OCI-LY7 (cell line): ENCODE measurements at regions not wholly inside any gene's neighbourhood (a gene's known extent, or its start where the extent isn't known, plus 50 kb on each side); places are given as distances from the start of the nearest gene placed in this dataset.

Experiments used
- EZH2phosphoT487 ChIP-seq: fragments of 200-600 bp; sonication (generic); IDR thresholded peaks from 2 replicates; pipeline ENCODE4 v1.6.1; 2018; ENCODE audit warnings: low read depth, borderline replicate concordance, mild to moderate bottlenecking, mixed run types, antibody characterized with exemption, low read length, moderate library complexity, mixed read lengths
- TF ChIP-seq, protein P1 (sequence below): fragments of 200-600 bp; sonication (generic); conservative IDR thresholded peaks from 2 replicates; pipeline ENCODE4 v1.5.1; 2014; ENCODE audit warnings: mild to moderate bottlenecking, antibody characterized with exemption, low read length, moderate library complexity, mixed read lengths

DNA sequence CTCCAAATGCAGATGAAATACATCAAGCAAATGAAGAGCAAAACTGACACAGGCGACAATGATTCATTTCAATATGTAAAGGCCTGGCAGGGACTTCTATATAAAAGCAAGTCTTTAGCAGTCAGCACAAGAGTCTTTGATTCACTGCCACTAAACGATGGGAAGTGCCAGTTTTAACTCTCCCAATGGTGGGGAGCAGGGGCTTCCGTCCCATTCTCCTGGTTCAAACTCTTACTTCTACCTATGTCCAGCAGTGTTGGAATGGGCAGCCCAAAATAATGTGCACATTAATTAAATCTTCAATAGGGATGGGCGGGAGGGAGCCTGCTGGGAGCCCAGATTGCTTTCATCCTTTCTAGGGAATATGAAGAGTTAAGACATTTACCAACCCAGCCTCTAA is 97.5 kb upstream of the MDM1 start:
- TF ChIP-seq, protein P1, sequence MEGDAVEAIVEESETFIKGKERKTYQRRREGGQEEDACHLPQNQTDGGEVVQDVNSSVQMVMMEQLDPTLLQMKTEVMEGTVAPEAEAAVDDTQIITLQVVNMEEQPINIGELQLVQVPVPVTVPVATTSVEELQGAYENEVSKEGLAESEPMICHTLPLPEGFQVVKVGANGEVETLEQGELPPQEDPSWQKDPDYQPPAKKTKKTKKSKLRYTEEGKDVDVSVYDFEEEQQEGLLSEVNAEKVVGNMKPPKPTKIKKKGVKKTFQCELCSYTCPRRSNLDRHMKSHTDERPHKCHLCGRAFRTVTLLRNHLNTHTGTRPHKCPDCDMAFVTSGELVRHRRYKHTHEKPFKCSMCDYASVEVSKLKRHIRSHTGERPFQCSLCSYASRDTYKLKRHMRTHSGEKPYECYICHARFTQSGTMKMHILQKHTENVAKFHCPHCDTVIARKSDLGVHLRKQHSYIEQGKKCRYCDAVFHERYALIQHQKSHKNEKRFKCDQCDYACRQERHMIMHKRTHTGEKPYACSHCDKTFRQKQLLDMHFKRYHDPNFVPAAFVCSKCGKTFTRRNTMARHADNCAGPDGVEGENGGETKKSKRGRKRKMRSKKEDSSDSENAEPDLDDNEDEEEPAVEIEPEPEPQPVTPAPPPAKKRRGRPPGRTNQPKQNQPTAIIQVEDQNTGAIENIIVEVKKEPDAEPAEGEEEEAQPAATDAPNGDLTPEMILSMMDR, result no peak
- TF ChIP-seq EZH2phosphoT487, result no peak
